ENCODE measurements at regions not wholly inside any gene's neighbourhood (a gene's known extent, or its start where the extent isn't known, plus 50 kb on each side); places are given as distances from the start of the nearest gene placed in this dataset.

- no peak for DNase-seq (ENCODE audit: low read depth, low spot score)
These were observed 65.0 kb upstream of the DISP3 start for GRCh38 chr1:11413986-11414391.

- DNase-seq (ENCODE audit: low read depth, low spot score), result no peak
These were observed 63.9 kb upstream of the DISP3 start for GRCh38 chr1:11414926-11415538.

GRCh38 chr1:11417162-11417561, 61.8 kb upstream of the DISP3 start:
- DNase-seq (ENCODE audit: low read depth, low spot score), result no peak

- no peak for DNase-seq (ENCODE audit: low read depth, low spot score)
These were observed 60.9 kb upstream of the DISP3 start for GRCh38 chr1:11418056-11418455.

GRCh38 chr1:11421443-11421842, 57.5 kb upstream of the DISP3 start:
- no peak for DNase-seq (ENCODE audit: low read depth, low spot score)

- no peak for DNase-seq (ENCODE audit: low read depth, low spot score)
These were observed 56.3 kb upstream of the DISP3 start for GRCh38 chr1:11422686-11423085.

GRCh38 chr1:11426617-11427016, 52.3 kb upstream of the DISP3 start:
- DNase-seq (ENCODE audit: low read depth, low spot score), result no peak

GRCh38 chr1:11428789-11429188, 50.2 kb upstream of the DISP3 start:
- no peak for DNase-seq (ENCODE audit: low read depth, low spot score)

Data from iPS DF 19.7 (cell line).